ENCODE measurements at regions not wholly inside any gene's neighbourhood (a gene's known extent, or its start where the extent isn't known, plus 50 kb on each side); places are given as distances from the start of the nearest gene placed in this dataset.

GRCh38 chr17:15177343-15177742 is 87.8 kb downstream of the PMP22 start:
- no peak for DNase-seq

- no peak for DNase-seq
Observed at GRCh38 chr17:15175356-15175755, 89.8 kb downstream of the PMP22 start.

GRCh38 chr17:15171167-15172047 is 93.7 kb downstream of the PMP22 start:
- no peak for DNase-seq

- DNase-seq = no peak
Observed at GRCh38 chr17:15169676-15170075, 95.5 kb downstream of the PMP22 start.

GRCh38 chr17:15168379-15168778 is 96.7 kb downstream of the PMP22 start:
- no peak for DNase-seq

DNA sequence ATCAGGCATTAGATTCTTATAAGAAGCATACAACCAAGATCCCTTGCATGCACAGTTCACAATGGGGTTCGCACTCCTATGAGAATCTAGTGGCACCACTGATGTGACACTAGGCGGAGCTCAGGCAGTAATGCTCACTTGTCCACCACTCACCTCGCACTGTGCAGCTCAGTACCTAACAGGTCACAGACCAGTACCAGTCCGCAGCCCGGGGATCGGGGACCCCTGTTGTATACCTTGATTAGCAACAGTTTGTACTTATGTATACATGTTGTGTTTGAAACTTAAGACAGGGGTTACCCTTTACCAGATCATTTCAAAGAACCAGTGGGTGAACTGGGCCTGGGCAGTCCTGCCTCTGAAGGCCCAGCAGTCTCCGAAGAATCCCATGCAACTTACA is 103.7 kb downstream of the PMP22 start:
- DNase-seq = no peak

DNA sequence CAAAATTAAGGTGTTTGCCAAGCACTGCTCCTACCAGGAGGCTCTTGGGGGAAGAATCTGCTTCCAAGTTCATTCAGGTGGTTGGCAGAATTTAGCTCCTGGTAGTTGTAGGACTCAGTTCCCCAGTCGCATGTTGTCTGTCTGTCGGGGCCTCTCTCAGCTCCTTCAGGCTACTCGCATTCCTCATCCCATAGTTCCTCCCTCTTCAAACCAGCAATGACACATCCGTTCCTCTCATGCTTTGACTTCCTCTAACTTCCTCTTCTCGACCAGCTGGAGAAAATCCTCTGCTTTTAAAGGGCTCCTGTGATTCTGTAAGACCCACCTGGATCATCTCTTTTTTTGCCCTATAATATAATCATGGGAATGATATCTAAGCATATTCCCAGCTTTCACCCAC is 108.1 kb downstream of the PMP22 start:
- DNase-seq = no peak

- no peak for DNase-seq
Observed at GRCh38 chr17:15154618-15155017, 110.5 kb downstream of the PMP22 start.

GRCh38 chr17:15145621-15146020 is 119.5 kb downstream of the PMP22 start:
- DNase-seq = no peak

DNA sequence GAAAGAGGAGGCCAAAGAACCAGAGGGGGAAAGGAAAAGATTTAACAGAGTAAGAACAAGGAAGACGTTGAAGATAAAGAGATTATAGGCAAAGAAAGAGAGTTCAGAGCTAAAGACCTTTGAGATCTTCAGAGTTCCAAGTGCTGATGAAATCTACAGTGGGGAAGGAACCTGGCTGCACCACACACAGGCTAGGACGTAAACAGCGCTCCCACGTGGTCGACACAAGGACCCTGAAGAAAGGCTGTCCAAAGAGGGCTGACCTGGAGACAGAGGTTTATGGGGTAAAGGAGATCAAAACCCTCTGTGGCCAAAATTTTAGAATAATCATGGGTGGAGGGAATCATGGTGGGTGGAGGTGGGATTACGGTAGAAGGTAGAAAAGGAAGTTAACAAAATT is 121.6 kb downstream of the PMP22 start:
- DNase-seq = no peak

DNA sequence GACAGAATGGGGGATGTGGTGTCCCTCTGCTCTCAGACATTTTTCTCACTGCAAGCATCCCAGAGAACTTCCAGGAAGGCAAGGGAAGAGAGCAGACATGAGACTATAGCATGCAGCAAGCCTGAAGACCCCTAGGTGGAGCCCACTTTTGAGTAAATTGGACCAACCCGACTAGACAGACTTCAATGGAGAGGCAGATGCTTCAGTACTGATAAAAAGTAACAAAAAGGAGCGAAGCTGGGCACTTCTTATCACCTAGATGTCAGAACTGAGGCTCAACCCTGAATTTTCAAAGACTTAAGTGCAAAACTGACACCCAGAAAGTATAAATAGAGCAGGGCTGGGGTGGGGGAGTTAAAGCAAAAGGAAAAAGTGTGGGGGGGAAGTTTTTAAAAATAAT is 130.8 kb downstream of the PMP22 start:
- DNase-seq = no peak

DNA sequence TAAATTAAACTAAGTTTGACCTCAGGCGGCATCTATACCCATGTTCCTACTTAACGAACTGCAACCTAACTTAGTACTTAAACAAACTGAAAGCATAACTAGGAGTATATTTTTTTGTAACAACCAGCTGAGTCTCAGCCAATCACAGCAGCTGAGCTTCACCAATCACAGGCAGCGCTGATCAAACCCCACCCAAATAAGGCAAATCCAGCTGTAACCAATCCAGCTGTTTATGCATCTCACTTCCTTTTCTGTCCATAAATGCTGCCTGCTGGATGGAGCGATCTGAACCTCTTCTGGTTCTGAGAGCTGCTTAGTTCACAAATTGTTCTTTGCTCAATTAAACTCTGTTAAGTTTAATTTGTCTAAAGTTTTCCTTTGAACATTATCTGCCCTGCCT is 131.3 kb downstream of the PMP22 start:
- no peak for DNase-seq

- DNase-seq = no peak
Observed at GRCh38 chr17:15133143-15133542, 132.0 kb downstream of the PMP22 start.

- no peak for DNase-seq
Observed at GRCh38 chr17:15130426-15130825, 134.7 kb downstream of the PMP22 start.

DNA sequence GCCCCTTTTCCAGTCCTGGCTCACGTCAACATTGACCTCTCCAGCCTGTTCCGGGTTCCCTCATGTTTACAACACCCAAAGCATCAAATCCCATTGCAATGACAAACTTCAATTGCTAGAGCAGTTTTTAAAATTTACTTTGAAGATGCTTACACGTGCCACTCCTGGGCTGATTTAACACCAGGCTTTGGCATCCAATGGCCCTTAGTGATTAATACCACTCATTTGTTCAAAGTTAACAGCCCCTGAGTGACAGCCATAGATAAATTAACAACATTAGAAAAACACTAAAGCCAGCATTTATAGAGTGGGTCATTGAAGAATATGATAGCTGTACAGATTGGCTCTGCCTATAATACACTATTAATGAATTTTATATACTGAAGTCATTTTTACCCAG is 135.1 kb downstream of the PMP22 start:
- DNase-seq = no peak

- DNase-seq = no peak
Observed at GRCh38 chr17:15124746-15125145, 140.4 kb downstream of the PMP22 start.

DNA sequence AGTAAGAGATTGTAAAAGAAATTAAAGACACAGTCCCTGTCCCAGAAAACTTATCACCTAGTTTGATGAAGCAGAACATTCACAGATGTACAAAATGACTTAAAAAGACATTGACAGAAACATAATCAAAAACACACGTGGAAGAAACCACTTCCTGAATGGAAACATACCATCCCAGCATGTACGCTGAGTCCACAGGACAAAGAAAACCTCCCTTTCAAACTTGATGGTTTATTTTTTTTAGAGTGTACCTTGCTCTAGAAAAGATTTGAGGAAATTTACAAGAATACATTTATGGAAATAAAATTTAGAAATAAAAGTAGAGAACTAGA is 140.9 kb downstream of the PMP22 start:
- DNase-seq = no peak

DNA sequence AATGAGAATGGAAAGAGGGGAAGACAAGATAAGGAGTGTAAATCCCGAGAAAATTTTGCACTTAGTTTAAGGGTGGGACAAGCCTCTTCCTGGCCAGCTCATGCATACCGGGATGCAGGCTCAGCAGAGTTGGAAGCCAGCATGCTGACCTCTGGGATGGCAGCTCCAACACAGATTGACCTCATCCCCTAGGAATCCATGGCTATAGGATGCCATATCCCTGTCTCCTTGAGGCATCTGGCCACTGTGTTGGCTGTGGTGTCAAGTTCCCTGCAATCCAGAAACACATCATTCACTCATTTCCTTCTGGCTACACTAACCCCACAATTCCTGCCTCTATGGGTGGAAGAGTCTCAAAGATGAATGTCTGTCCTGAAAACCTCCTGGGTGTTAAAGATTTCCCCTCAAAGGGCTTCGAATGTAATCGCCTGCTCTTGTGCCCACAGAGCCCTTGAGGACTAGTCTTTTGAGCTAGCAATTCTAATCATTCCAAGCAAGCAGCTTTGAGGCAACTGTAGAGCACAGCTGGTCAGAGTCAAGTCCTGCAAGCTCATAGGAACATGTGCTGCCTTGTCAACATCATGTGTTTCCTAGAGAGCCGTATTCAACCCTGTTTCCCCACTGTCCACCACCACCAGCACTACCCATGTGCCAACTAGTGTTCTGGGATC is 141.4 kb downstream of the PMP22 start:
- DNase-seq = no peak

GRCh38 chr17:15122857-15123256 is 142.3 kb downstream of the PMP22 start:
- DNase-seq = no peak

DNA sequence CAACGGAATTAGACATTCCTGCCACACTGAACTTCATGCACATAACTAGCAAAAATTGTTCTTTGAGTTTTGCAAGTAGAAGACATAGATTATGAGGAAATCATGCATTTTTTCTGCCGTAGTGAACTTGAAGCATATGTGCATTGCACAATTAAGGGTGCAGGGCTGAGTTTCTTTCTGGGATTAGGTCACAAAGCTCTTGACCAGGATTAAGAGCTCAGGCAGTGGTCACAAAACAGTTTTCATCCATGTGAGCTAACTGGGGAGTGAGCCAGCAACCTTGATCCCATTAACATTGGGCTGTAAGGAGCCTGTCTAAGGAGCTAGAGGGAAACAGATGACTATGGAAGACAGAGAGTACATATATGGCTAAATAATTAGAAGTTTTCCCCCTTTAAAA is 143.7 kb downstream of the PMP22 start:
- no peak for DNase-seq

DNA sequence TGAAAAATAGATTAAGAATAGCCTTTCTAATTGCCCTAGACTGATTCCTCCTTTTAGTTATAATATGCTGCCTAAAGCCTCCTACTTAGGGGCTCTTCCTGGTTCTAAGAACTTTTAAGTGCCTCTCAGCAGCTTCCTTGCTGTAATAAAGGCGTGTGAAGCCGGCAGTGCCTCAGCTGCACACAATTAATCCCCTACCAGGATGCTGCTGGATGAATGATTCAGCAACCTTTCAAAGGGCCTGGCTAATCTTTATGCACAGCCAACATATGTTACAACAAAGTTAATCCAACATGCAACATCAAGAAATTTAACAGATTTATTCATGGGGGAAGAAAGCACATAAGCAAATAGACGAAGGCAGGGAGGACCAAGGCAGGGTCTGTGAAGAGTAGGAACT is 145.2 kb downstream of the PMP22 start:
- DNase-seq = no peak

DNA sequence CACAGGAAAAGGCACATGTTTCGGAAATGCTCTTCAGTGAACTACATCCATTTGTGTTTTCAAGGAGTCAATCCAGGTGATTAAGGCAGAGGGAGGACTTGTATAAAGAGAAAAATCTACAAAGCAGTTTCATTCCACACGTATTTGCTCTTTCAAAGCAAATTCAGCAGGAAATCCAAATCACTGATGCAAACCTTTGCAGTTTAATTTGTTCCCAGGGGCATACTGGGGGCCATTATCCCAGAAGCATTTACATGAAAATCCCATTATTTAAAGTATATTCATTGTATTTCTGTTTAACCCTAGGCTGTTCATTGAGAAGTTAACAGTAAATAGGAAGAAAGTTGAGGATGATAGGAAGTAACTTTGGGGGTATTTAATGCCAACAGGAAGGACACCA is 147.9 kb downstream of the PMP22 start:
- DNase-seq = no peak

DNA sequence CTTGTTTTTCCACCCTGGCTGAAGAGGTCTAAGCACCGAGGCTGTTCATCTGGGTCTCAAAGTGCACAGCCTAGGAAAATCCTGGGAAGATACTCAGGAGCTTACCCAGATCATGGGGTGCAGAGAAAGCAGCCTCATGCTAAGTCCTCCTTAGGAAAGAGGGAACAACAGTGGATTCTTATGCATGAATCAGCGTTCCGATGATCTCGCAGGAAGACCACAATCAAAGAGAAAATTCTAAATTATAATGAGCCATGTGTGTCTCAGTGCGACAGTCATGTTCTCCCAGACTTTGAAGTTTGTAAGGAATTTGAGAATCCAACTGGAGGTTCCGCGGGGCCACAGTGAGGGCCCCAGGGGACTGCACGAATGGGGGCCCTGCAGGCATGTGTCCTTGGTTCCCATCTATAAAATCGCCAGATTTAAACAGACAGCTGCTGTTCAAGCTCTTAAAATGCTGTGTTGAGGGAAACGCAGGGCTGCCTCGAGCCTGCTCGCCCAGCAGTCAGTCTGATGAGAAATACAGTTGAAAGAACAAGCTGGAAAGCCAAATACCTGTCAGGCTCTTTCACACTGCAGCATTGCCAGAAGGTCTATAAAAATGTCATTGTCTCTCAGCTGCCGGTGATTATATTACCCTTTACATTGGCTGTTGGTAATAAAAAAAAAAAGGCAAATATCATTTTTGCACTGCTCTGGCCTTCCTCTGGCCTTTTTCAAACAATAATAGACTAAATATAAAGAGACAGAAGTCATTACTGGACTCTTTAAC is 152.1 kb downstream of the PMP22 start:
- DNase-seq = no peak

DNA sequence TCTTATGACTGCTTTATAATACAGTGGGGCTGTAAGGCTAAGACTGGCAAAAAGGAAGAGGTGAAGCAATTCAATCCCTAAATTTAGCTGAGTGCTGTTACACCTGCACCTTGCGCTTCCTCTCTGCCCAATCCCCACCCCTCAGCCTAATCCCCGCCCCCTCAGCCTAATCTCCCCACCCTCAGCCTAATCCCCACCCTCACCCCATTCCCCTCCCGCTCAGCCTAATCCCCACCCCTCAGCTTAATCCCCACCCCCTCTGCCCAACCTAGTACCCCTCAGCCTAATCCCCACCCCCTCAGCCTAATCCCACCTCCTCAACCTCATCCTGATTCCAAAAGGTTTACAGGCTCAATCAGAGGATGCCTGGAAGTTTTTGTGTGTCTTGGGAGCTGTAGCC is 155.5 kb downstream of the PMP22 start:
- no peak for DNase-seq
